Cardiac fibroblast (primary cell): ENCODE measurements at regions not wholly inside any gene's neighbourhood (a gene's known extent, or its start where the extent isn't known, plus 50 kb on each side); places are given as distances from the start of the nearest gene placed in this dataset.
A peak's percentile ranks its signal among the peaks of the same experiment; 100 is the strongest.

ENCODE experiments used
- DNase-seq, 2 donors: peaks; one replicate each; pipeline versions ENCODE4 v3.0.0 to v3.0.0-alpha.2; 2010; ENCODE audit warnings: low read depth in 2 of 2
- H3K4me3 ChIP-seq, 2 donors: replicated peaks in 1 of 2; 1 replicate in 1 of 2; 2 replicates in 1 of 2; pipeline ENCODE4 v1.5.1; 2011; ENCODE audit warnings: low read depth in 2 of 2, low read length in 2 of 2, mild to moderate bottlenecking in 2 of 2, moderate library complexity in 1 of 2
- TF ChIP-seq, protein P1 (sequence below): IDR thresholded peaks from one replicate; pipeline ENCODE4 v1.5.1; 2011; ENCODE audit warnings: low read depth, mild to moderate bottlenecking, low read length, inconsistent platforms

DNA sequence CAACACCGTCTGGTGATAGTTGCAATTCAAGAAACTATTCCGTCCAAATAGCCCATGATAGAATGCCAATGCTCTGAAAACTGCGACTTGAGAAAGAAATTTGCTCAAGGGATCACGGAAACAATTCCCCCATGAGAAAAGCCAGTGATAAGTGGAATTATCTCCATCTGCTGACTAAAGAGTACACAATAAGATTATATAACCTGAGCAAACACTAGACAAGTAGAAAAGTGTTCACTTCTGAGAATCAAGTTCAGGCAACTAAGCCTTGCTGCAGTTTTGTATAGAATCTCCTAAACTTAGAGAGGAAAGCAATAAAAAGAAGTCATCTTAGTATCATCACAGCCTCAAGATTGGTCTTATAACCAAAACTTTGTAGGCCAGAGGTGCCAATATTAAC is 336.3 kb upstream of the NRXN1 start:
- no peak overlapping the region for H3K4me3 ChIP-seq
- TF ChIP-seq, protein P1, sequence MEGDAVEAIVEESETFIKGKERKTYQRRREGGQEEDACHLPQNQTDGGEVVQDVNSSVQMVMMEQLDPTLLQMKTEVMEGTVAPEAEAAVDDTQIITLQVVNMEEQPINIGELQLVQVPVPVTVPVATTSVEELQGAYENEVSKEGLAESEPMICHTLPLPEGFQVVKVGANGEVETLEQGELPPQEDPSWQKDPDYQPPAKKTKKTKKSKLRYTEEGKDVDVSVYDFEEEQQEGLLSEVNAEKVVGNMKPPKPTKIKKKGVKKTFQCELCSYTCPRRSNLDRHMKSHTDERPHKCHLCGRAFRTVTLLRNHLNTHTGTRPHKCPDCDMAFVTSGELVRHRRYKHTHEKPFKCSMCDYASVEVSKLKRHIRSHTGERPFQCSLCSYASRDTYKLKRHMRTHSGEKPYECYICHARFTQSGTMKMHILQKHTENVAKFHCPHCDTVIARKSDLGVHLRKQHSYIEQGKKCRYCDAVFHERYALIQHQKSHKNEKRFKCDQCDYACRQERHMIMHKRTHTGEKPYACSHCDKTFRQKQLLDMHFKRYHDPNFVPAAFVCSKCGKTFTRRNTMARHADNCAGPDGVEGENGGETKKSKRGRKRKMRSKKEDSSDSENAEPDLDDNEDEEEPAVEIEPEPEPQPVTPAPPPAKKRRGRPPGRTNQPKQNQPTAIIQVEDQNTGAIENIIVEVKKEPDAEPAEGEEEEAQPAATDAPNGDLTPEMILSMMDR = no peak
- no peak for DNase-seq

DNA sequence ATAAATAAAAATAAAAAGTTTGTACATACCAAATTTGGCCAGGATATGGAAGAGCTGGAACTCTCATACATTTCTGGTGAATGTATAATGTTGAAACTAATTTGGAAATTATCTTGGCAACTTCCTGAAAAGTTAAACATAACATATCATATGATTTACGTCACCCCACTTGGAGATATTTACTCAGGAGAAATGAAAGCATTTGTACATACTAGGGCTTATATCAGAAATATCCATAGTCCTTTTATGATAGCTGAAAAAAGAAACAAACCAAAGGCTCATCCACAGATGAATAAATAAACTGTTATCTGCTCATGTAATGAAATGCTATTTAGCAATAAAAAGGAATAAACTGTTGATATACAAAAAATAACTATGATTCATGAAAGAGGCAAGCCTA is 318.2 kb upstream of the NRXN1 start:
- TF ChIP-seq, protein P1 = no peak
- DNase-seq = peak; percentile 59 to 80
- peak overlapping the region in 1 of 2 donors; percentile 27 for H3K4me3 ChIP-seq

DNA sequence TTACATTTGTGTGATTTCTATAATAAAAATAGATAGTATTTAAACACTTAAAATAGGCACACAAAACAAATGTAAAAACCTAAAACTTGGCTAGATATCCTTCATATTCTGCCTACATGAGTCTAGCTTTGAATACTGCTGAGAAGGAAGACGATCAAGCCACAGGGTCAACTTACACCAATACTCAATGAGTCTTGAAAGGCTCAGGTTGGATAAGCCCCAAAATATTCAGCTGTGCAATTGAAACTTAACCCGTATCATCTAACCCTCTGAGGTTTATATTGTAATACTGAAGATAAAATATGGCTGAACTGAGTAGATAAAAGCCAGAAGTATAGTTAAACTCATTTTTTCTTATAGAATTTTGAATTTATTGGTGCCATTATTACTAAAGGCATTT is 313.0 kb upstream of the NRXN1 start:
- TF ChIP-seq, protein P1 = no peak
- no peak for DNase-seq
- H3K4me3 ChIP-seq = no peak overlapping the region

DNA sequence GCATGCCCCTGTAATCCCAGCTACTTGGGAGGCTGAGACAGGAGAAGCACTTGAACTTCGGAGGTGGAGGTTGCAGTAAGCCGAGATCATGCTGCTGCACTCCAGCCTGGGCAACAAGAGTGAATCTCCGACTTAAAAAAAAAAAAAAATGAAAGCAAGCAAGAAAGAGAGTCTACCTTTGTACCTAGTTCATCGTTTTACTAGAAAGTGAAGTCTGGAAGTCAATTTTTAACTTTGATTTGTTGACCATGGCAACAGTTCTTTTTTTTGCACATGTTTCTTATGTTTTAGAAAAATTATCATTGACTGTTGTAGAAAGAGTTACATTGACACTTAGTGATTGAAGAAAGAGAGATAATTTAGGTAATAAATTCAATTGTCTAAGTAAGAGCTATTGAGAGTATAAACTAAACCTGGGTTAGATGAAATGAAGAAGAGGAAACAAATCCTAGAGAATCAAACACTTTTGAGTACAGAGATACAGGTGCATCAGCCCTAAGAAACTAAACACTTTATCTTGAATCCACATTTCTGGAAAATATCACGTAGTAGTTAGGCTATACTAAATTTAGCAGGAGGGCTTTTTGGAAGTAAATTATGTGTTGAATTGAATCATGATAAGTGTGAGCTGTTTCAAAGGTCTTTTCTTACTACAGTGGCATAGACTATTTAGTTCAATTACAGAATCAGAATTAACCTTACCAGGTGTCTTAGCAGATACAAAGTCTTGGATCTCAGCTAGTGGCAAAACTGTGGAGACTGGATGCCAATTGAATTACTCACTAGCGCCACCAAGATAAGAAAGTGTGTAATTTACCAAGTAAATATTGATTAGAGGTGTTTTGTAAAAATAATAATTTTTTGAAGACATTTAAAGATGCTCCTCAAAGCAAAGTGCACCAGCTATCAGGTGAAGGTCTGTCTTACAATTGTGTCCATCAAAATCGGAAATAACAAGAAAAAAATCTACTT is 303.4 kb upstream of the NRXN1 start:
- TF ChIP-seq, protein P1 = no peak
- DNase-seq = no peak

DNA sequence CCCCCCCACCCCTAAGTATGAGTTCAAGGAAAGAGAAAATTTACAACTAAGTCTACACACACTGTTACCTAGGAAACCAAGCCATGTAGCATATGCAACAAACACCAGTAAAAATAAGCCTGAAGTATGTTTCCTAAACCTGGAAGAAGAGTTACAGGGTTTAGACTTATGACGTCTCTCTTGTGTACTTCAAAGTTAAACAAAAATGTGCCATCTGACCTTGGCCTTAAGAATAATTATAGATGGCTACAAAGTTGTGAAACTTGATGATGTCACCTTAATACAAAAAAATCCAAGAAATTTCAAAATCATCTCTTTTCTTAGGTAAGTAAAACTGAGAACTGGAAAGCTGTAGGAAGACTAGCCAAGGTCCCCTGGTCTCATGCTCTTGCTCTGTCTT is 297.6 kb upstream of the NRXN1 start:
- peak in 1 of 2 donors; percentile 31 for DNase-seq
- TF ChIP-seq, protein P1 = no peak
- H3K4me3 ChIP-seq = no peak overlapping the region

More for the DNA sequence above, 303.4 kb upstream of the NRXN1 start:
- H3K4me3 ChIP-seq = no peak overlapping the region

DNA sequence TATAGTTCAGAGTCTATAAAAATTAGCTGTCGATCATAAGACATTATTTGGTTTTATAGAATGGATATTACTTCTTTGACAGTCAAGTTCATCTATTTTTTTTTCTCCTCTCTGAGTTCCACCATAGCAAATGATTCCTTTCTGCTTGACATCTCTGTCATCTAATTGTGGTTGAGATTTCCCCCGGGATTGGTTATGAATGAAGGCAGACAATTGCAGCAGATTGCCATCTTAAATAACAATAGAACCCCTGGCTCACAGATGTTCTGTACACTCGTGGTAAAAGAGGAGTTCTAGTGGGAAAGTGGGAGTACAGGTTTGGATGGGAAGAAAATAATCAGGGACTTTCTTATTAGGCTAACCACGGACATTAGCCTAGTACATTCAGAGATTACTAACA is 292.1 kb upstream of the NRXN1 start:
- H3K4me3 ChIP-seq = no peak overlapping the region
- TF ChIP-seq, protein P1 = no peak
- DNase-seq = no peak
